Neural cell (in vitro differentiated cells): ENCODE measurements at regions not wholly inside any gene's neighbourhood (a gene's known extent, or its start where the extent isn't known, plus 50 kb on each side); places are given as distances from the start of the nearest gene placed in this dataset.

Experiments used
- CTCF ChIP-seq: fragments of 450-650 bp; IDR thresholded peaks from 2 replicates; pipeline ENCODE4 v1.5.1; 2014; ENCODE audit warnings: antibody characterized with exemption, mild to moderate bottlenecking, moderate library complexity; ENCODE audit not compliant: poor library complexity, severe bottlenecking
- EP300 ChIP-seq: fragments of 450-650 bp; conservative IDR thresholded peaks from 2 replicates; pipeline ENCODE4 v1.6.1; 2014; ENCODE audit warnings: antibody characterized with exemption, mild to moderate bottlenecking, moderate library complexity; ENCODE audit not compliant: poor library complexity, severe bottlenecking
- POLR2AphosphoS5 ChIP-seq: IDR thresholded peaks from 2 replicates; pipeline ENCODE4 v1.6.1; 2012
- SMC3 ChIP-seq: fragments of 450-650 bp; conservative IDR thresholded peaks from 2 replicates; pipeline ENCODE4 v1.6.1; 2014; ENCODE audit warnings: antibody characterized with exemption, mild to moderate bottlenecking, moderate library complexity; ENCODE audit not compliant: poor library complexity
- TF ChIP-seq, protein P1 (sequence below): IDR thresholded peaks from 2 replicates; pipeline ENCODE4 v1.6.1; 2012; ENCODE audit warnings: borderline replicate concordance

DNA sequence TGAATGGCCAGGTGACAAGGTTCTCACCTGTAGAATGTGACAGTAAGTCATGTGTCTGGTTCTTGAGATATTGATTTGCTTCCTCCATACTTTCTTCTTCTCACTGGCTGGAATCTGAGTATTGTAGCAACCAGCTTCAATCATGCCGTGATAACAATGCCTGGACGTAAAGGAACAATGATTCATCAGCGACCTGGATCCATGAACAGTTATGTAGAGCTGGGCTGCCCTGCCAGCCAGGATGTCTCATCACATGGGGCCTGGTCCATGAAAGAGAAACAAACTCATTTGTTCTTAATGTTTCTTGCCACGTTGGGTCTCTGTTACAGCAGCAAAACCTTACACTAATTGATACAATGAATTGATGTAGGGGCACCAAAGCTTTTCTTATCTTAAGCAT lies 627.2 kb downstream of the TOX3 start:
- no peak for TF ChIP-seq CTCF
- TF ChIP-seq SMC3, result no peak
- TF ChIP-seq EP300, result no peak
- no peak for TF ChIP-seq POLR2AphosphoS5
- TF ChIP-seq, protein P1, sequence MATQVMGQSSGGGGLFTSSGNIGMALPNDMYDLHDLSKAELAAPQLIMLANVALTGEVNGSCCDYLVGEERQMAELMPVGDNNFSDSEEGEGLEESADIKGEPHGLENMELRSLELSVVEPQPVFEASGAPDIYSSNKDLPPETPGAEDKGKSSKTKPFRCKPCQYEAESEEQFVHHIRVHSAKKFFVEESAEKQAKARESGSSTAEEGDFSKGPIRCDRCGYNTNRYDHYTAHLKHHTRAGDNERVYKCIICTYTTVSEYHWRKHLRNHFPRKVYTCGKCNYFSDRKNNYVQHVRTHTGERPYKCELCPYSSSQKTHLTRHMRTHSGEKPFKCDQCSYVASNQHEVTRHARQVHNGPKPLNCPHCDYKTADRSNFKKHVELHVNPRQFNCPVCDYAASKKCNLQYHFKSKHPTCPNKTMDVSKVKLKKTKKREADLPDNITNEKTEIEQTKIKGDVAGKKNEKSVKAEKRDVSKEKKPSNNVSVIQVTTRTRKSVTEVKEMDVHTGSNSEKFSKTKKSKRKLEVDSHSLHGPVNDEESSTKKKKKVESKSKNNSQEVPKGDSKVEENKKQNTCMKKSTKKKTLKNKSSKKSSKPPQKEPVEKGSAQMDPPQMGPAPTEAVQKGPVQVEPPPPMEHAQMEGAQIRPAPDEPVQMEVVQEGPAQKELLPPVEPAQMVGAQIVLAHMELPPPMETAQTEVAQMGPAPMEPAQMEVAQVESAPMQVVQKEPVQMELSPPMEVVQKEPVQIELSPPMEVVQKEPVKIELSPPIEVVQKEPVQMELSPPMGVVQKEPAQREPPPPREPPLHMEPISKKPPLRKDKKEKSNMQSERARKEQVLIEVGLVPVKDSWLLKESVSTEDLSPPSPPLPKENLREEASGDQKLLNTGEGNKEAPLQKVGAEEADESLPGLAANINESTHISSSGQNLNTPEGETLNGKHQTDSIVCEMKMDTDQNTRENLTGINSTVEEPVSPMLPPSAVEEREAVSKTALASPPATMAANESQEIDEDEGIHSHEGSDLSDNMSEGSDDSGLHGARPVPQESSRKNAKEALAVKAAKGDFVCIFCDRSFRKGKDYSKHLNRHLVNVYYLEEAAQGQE, result no peak
